GM12878 (cell line): ENCODE measurements at regions not wholly inside any gene's neighbourhood (a gene's known extent, or its start where the extent isn't known, plus 50 kb on each side); places are given as distances from the start of the nearest gene placed in this dataset.

Source experiments
- ATAC-seq: fragments of 200-7000 bp; cut with Tn5 transposase; 3 replicates; pipeline ENCODE4 v1.9.1; 2020; ENCODE audit warnings: mild to moderate bottlenecking, moderate library complexity
- BruUV-seq: library from RNA; stranded (reverse); fragments of 400-500 nt; replicated peaks from 2 replicates; lab custom pipeline; 2021; lab: Mats Ljungman, UMichigan
- CTCF ChIA-PET: fragments of 300-600 bp; sonication (Branson Sonifier 250); formaldehyde crosslinking; extraction: SDS; loops from one replicate; lab custom pipeline; 2021; ENCODE audit warnings: inconsistent platforms; lab: Yijun Ruan, JAX
- POLR2A ChIA-PET: fragments of 350-600 bp; formaldehyde crosslinking; extraction: SDS; loops from one replicate; lab custom pipeline; 2021; ENCODE audit warnings: inconsistent platforms; lab: Charles Lee
- RAD21 ChIA-PET: fragments of 300-600 bp; sonication (Branson Sonifier 250); formaldehyde crosslinking; loops from one replicate; lab custom pipeline; 2023; ENCODE audit warnings: antibody characterized with exemption; ENCODE audit not compliant: unreplicated experiment; lab: Charles Lee
- SMC1A ChIA-PET: fragments of 300-600 bp; sonication (Branson Sonifier 250); formaldehyde crosslinking; loops from one replicate; lab custom pipeline; 2023; ENCODE audit not compliant: unreplicated experiment, uncharacterized antibody; lab: Charles Lee
- DNase-seq: peaks from one replicate; pipeline ENCODE4 v3.0.0-alpha.2; 2011; ENCODE audit warnings: low read depth, low spot score
- FAIRE-seq: peaks from 3 replicates; lab custom pipeline; 2011; peaks lifted over from hg19 to GRCh38; lab: Jason Lieb, UNC
- H2AFZ ChIP-seq: 2 replicates; pipeline ENCODE4 v1.6.0; 2011; ENCODE audit warnings: low read depth, low read length, control low read depth; ENCODE audit not compliant: control insufficient read depth
- H3K27ac ChIP-seq: 2 replicates; pipeline ENCODE4 v1.5.1; 2011; ENCODE audit warnings: control low read depth; ENCODE audit not compliant: control insufficient read depth, insufficient read depth
- H3K27me3 ChIP-seq, 2 experiments: replicated peaks in 1 of 2; 2 replicates each; pipeline versions ENCODE4 v1.6.0 to v1.6.1; 2011; ENCODE audit warnings: low read length in 1 of 2; ENCODE audit not compliant: control insufficient read depth in 2 of 2, insufficient read depth in 2 of 2
- H3K36me3 ChIP-seq, 2 experiments: 2 replicates each; pipeline ENCODE4 v1.5.1; 2011; ENCODE audit warnings: low read length in 1 of 2; ENCODE audit not compliant: control insufficient read depth in 2 of 2, insufficient read depth in 2 of 2
- H3K4me1 ChIP-seq: 2 replicates; pipeline ENCODE4 v1.6.1; 2011; ENCODE audit warnings: mild to moderate bottlenecking, low read length, moderate library complexity, mixed read lengths; ENCODE audit not compliant: control insufficient read depth, insufficient read depth
- H3K4me2 ChIP-seq: 2 replicates; pipeline ENCODE4 v1.6.0; 2011; ENCODE audit warnings: control low read depth; ENCODE audit not compliant: control insufficient read depth, insufficient read depth
- H3K4me3 ChIP-seq: fragments of 200-600 bp; sonication (generic); 2 replicates; pipeline ENCODE4 v1.5.1; 2016
- H3K79me2 ChIP-seq: 2 replicates; pipeline ENCODE4 v1.6.0; 2011; ENCODE audit warnings: low read length; ENCODE audit not compliant: control insufficient read depth, insufficient read depth
- H3K9ac ChIP-seq: 2 replicates; pipeline ENCODE4 v1.8.0; 2011; ENCODE audit warnings: low read length, control low read depth, mixed read lengths; ENCODE audit not compliant: control insufficient read depth, insufficient read depth
- H3K9me3 ChIP-seq: replicated peaks from 3 replicates; pipeline ENCODE4 v1.5.1; 2011; ENCODE audit warnings: mild to moderate bottlenecking, low read length; ENCODE audit not compliant: control insufficient read depth, insufficient read depth
- H4K20me1 ChIP-seq: 2 replicates; pipeline ENCODE4 v1.6.0; 2011; ENCODE audit not compliant: control insufficient read depth, insufficient read depth
- GATAD2B ChIP-seq: fragments of 450-650 bp; conservative IDR thresholded peaks from 2 replicates; pipeline ENCODE4 v1.6.1; 2017; ENCODE audit warnings: low read depth, mild to moderate bottlenecking, moderate library complexity
- HDAC2 ChIP-seq: fragments of 200-600 bp; sonication (generic); IDR thresholded peaks from 2 replicates; pipeline ENCODE4 v1.6.1; 2017
- JUND ChIP-seq: IDR thresholded peaks from 2 replicates; pipeline ENCODE4 v1.6.1; 2012; ENCODE audit warnings: low read depth, mild to moderate bottlenecking, low read length, improper control_type of control experiment, moderate library complexity
- NFYB ChIP-seq: IDR thresholded peaks from 2 replicates; pipeline ENCODE4 v1.6.1; 2011; ENCODE audit warnings: low read depth, mild to moderate bottlenecking, low read length, improper control_type of control experiment, moderate library complexity; ENCODE audit not compliant: insufficient read depth
- STAT1 ChIP-seq: fragments of 450-650 bp; conservative IDR thresholded peaks from 2 replicates; pipeline ENCODE4 v1.6.1; 2014; ENCODE audit warnings: antibody characterized with exemption, mild to moderate bottlenecking
- TCF7 ChIP-seq: IDR thresholded peaks from 2 replicates; pipeline ENCODE4 v1.6.1; 2014; ENCODE audit warnings: antibody characterized with exemption, borderline replicate concordance
- ZBTB33 ChIP-seq: fragments of 450-650 bp; IDR thresholded peaks from 2 replicates; pipeline ENCODE4 v1.6.1; 2017; ENCODE audit warnings: mild to moderate bottlenecking
- ZBTB40 ChIP-seq: fragments of 450-650 bp; IDR thresholded peaks from 2 replicates; pipeline ENCODE4 v1.6.1; 2016; ENCODE audit warnings: mild to moderate bottlenecking, moderate library complexity, borderline replicate concordance
- ZNF274 ChIP-seq: IDR thresholded peaks from one replicate; pipeline ENCODE4 v1.8.0; 2011; ENCODE audit not compliant: insufficient read length, insufficient read depth
- WGBS: methylation state at CpG from one replicate; pipeline ENCODE4 v1.1.6; 2016; ENCODE audit warnings: low lambda C conversion rate; ENCODE audit not compliant: insufficient replicate concordance, insufficient coverage; ENCODE audit errors: missing lambda C conversion rate; 5-methylcytosine and 5-hydroxymethylcytosine counted together
- in situ Hi-C: fragments of 300-500 bp; cut with MboI; formaldehyde crosslinking; loops from 9 replicates; pipeline ENCODE4 v1.14.3; 2018; ENCODE audit warnings: mixed read lengths
- intact Hi-C: fragments of 100-400 bp; cut with micrococcal nuclease; formaldehyde crosslinking; loops from one replicate; pipeline ENCODE4 v1.14.2; 2022; ENCODE audit not compliant: unreplicated experiment

GRCh38 chr3:166205158-166205557 lies 367.9 kb upstream of the BCHE start:
- Histone ChIP-seq H3K27me3 (no peaks in the 10 kb centered on the region), H3K4me2 (no peak overlapping the region), H3K79me2 (no peaks in the 10 kb centered on the region), H2AFZ (no peak overlapping the region), H3K4me3 (no peak overlapping the region), H3K36me3 (no peaks in the 10 kb centered on the region), H3K9me3 (no peaks in the 10 kb centered on the region), H3K4me1 (no peaks in the 10 kb centered on the region), H3K27ac (no peak overlapping the region), H4K20me1 (no peaks in the 10 kb centered on the region), H3K9ac (no peak overlapping the region)
- 6% methylated on average over 7 of the region's 7 CpGs for WGBS
- ChIA-PET RAD21 (no interaction called here), SMC1A (no interaction called here), POLR2A (no interaction called here), CTCF (interaction anchor here (0.6 kb wide), 1 partner anchor 86 kb away, joined by 3 read pairs; no protein-coding TSS in a partner anchor)
- in situ Hi-C loops = no loop called here
- intact Hi-C loops = no loop called here
- no TSS peak for BruUV-seq
- no peak for TF ChIP-seq ZNF274
- ATAC-seq (no peak), FAIRE-seq (no peak), DNase-seq (no peak)

GRCh38 chr3:166201476-166201875 lies 364.3 kb upstream of the BCHE start:
- intact Hi-C loops = no loop called here
- Histone ChIP-seq H2AFZ (no peak overlapping the region), H3K9me3 (no peaks in the 10 kb centered on the region), H3K4me3 (no peak overlapping the region), H3K27me3 (no peaks in the 10 kb centered on the region), H3K36me3 (no peaks in the 10 kb centered on the region), H3K27ac (no peak overlapping the region), H3K79me2 (no peaks in the 10 kb centered on the region), H4K20me1 (no peaks in the 10 kb centered on the region), H3K9ac (no peak overlapping the region), H3K4me2 (no peak overlapping the region), H3K4me1 (no peaks in the 10 kb centered on the region)
- TF ChIP-seq HDAC2 (no peak), ZBTB33 (no peak), STAT1 (no peak), TCF7 (no peak), NFYB (no peak), GATAD2B (no peak), JUND (no peak), ZBTB40 (no peak)
- ATAC-seq = no peak
- in situ Hi-C loops = no loop called here
- ChIA-PET RAD21 (no interaction called here), SMC1A (no interaction called here), CTCF (no interaction called here), POLR2A (no interaction called here)
- 44% methylated on average over 3 of the region's 3 CpGs for WGBS
- no peak for FAIRE-seq
- no peak for DNase-seq
- no TSS peak for BruUV-seq
